GM19240 (cell line): ENCODE measurements at regions not wholly inside any gene's neighbourhood (a gene's known extent, or its start where the extent isn't known, plus 50 kb on each side); places are given as distances from the start of the nearest gene placed in this dataset.
"Not testable (repeated sequence)": the region's sequence is repeated elsewhere in the genome, so short reads cannot be mapped to it uniquely, and the experiment has no call there.

Experiments
- DNase-seq: peaks from one replicate; pipeline ENCODE4 v3.0.0; 2011; ENCODE audit warnings: low spot score; ENCODE audit not compliant: insufficient read length

DNA sequence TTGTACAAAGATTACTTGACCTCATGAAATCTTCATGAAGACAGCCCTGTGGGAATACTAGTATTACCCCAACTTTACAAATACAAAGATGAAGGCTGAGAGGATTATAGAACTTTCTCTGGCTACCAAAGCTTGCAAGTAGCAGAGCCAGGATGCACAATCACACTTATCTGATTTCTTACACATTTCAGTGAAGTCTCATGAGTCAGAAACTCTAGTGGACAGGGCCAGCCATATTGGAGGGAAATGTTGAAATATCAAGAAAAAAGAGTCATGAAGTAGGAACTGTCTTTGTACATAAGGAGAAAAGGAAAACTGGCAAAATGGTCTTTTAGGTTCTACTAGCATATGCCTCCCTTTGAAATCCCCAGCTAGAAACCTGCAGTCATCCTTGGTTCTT lies 369.6 kb upstream of the WWC1 start:
- no peak for DNase-seq

DNA sequence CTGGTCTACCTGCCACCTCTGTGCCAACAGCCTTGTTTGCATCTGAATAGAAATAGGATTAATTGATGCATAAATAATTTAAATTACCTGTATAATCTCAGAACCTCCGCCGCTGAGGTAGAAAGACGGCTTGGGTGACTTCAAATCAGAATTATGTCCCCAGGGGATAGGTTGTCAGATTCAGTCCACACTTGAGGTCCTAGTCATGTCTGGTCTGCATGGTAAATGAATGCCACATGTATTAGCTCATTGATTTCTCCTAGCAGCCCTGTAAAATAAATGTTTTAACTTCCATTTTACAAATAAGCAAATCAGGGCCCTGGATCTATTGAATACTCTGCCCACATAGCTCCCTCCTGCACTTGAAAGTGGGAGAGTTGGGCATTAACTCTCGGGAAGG lies 368.0 kb upstream of the WWC1 start:
- DNase-seq = no peak

DNA sequence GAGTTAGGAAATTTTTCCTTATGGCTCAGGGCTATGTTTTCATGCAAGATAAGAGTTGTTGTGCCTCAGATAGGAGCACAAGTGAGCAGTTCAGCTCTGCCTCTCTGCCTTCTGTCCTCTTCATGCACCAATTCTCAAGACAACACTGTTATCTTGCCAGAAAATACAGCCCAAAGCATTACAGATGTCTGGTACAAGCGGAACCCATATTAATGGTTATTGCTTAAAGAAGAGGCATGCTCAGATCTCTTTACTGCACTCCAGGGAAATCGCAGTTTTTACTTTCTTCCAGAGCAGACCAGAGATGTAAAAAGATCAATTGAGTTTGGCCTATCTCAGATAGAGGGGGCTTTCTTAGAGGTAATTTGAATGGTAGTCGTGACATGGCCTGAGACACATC lies 361.6 kb upstream of the WWC1 start:
- DNase-seq = no peak

DNA sequence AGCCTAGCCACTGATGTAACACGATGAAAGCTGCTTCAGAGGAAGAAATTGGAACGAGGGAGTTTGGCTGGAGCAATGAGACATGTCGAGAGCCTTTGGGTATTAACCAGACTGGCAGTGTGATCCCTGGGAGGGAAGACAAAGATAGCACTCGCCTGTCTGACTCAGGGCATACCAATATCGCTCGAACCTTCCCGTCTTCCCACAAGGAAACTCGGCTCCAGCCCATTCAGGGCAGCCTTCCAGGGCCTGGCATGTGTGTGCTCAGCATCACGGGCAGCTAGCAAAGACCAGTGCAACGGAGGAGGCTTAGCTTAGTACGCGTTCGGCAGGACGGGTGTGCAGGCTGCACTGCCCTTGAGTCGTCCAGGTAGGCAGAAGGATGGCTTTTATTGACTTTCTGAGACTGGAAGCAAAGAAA lies 356.9 kb upstream of the WWC1 start:
- DNase-seq = no peak

DNA sequence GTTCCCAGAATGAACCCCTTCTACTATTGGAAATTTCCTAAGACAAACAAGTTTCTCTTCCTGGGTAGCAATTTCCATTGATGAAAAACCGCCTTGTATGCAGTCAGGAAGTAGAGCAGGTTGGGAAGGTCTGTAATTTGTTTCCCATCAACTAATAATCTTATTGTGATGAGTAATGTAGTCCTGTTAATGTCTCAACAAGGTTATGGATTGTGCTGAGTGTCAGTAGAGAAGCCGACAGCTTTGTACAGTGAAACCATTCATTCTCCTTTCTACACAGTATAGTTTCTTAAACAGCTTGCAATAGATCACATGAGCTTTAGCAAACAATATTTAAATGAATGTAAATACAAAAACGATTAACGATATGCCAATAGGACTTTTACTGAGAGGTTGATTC lies 355.4 kb upstream of the WWC1 start:
- DNase-seq = no peak

DNA sequence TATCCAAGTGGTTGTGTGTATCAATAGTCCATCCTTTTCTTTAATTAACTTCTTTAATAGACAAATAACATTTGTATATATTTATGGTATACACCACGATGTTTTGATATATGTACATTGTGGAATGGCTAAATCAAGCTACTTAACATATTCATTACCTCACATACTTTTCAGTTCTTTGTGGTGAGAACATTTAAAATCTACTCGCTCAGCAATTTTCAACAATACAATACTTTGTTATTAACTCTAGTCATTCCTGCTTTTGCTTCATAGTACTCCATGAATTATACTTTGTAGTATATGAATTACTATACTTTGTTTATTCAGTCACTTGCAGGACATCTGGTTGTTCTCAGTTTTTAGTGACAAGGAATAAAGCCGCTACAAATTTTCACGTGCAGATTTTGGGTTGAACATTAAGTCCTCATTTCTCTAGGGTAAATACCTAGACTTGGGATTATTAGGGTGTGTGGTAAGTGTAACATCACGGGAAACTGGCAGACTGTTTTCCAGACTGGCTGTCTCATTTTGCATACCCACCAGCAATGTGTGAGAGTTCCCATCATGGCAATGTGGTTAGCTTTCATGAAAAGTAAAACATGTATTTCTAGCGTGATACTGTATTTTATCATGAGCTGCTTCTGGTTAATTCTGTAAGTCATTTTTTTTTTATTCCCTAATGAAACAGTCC lies 354.4 kb upstream of the WWC1 start:
- no peak for DNase-seq

DNA sequence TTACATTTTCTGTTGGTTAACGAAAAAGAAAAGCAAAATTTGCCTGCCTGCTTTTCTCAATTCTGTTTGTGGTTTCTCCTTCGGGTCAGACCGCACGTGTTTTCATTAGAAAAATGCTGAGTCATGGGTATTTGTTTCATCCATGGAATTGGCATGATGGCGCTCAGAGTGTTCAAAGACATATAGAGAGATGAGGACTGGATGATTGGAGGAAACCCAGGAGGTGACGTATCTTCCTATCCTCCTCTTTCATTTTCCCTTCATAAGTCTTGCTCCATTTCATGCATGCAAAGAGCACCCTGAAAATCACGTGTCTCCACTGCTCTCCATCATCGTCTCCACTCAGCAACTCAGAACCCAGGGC lies 353.8 kb upstream of the WWC1 start:
- DNase-seq = no peak

DNA sequence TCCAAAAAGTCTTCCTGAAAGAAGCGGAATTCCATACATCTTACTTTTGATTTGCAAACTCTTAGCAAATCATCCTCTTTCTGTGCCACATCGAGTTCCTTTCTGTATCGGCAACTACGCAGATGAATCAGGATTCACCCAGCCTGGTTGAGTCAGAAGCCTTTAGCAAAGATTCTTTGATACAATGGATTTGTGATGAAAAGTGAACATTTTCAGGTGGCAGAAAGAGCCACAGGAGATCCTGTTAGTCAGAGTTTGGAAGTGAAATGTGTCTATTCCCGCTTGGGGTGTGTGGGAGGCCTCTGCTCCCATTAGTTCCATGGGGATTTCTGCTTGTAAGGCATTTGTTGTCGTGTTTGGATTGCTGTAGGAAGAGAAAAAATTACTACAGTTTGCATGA lies 351.8 kb upstream of the WWC1 start:
- no peak for DNase-seq

DNA sequence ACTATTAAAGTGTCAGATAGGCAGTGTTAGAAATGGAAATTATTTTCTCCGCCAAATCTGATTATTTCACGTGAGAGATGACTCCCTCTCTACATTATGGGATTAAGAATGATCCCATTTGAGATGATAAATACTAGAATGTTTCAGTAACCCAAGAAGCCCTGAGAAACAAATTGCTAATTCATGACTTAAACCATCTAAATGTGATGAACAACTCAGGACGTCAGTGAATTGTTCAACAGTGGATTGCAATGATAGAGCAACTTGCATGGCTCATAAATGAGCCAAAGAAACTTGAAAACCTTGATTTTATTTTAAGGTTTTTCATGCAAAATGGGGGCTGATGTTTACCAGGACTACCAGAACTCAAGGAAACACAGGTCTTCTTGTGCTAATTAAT lies 350.5 kb upstream of the WWC1 start:
- no peak for DNase-seq

DNA sequence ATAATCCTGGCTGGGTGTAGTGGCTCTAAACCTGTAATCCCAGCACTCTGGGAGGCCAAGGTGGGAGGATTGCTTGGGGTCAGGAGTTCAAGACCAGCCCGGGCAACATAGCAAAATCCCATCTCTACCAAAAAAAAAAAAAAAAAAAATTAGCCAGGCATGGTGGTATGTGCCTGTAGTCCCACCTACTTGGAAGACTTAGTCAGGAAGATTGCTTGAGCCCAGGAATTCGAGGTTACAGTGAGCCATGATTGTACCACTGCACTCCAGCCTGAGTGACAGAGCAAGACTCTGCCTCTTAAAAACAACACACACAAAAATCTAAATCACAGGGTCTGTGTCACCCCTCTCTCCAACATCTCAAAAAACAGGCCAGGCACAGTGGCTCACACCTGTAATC lies 349.9 kb upstream of the WWC1 start:
- not testable (repeated sequence) for DNase-seq

DNA sequence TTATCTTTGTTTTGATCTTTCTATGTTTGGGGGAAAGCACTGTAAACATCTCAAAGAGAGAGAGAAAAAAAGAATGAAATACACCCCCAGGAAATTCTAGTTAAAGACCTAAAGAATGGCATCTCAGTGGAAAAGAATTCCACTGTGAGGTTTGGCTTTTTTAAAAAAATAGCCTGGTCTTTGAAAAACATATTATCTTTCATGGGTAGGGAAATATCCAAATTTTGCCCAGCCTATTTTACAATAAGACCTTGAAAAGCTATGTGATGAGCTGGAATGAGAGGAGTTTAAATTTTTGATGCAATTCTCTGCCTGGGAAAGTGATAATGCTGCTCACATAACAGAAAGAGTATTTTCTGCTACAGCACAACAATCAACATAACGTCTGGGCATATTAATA lies 348.1 kb upstream of the WWC1 start:
- DNase-seq = no peak

DNA sequence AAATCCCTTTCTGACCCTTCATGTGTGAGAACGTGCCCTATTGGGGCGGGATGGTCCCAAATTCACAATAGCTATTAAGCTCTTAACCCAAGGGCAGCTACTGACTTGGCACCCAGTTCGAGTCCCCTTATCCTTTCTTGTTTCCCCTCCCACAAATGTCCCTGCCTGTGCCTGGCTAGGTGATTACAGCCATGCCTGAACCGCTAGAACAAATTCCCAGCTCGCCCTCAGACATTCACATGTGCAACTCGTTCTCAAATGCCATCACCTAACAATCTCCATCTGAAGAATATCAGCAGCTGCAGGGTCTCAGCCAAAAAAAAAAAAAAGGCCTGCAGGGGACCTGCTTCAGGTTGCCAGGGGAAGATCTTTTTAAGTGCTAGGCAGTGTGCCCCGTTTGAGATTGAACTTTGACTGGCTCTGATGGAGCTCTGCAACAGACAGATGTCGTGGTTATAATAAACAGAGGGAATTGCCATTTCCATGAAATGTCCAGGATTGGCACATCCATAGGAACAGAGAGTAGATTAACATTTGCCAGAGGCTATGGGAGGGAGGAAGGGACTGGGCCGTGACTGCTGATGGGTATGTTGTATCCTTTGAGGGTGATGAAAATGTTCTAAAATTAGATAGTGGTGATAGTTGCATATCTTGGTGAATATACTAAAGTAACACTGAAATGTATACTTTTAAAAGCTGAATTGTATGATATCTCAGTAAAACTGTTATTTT lies 347.2 kb upstream of the WWC1 start:
- DNase-seq = no peak

DNA sequence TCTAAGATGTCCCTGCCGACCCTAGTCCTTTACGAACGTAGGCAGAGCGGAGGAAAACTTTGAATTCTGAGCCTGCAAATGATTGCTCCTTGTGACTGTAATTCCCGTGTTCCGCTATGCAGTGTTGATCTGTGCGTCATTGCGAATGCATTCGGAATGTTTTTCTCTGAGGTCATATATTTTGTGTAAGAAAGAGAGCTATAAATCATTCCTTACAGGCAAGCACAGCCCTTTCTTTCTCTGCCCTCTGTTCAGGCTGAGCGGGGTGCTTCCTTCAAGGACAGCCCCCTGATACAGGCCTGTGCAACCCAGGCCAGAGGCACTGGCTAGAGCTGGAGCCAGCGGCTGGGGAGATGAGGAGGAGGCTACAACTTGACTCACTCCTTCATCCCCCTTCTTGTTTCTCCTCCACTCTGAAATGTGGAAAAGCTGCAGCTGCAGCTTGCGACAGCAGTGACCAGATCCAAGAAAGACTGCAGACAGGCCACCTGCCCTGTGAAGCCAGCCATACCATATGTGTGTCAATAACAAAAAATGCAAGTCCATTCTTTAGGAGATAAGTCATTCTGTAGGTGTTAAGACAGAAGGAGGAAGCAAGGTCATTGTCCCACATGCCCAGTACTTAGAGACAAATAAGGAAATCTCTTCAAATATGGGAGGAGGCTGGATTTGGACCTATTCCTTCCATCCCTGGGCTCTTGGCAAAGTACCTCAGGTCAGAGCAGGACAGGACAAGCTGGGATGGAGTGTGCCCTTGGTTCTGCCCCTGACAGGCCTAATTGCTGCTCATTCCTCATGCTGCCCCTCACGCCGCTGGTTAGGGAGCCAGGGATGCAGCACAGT lies 345.7 kb upstream of the WWC1 start:
- DNase-seq = no peak

DNA sequence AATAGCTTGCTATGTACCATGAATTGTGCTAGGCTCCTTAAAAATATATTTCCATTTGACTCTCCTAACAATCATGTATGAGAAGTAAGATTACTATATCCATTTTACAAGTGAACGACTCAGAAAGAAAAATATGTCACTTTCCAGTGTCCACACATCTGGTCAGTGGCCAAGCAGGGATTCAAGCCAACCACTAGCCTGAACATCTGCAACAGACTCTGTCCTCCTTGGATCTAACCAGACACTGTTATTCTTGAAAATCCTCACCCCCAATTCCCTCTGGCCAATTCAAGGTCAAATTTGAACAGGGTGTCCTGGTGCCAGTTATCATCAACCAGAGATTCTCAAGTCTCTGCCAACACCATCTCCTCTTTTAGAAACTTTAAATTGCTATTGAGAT lies 344.1 kb upstream of the WWC1 start:
- no peak for DNase-seq

DNA sequence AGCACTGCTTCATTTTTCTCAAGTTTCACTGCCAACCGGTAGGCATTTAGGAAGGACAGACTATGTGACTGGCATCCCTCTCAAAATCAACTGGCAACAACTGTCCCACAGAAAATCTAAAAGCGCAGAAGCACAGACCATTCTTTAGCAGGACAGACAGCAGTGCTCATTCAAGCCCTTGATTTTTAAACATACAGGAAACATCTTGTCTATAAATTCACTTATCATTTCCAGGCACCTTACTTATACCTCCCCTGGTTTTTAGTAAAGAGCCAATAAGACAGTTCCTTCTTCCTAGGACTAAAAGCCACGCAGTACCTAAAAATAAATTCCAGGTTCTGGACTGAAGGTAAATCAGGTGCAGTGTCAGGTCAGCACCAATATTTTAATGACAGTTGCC lies 343.2 kb upstream of the WWC1 start:
- DNase-seq = no peak

DNA sequence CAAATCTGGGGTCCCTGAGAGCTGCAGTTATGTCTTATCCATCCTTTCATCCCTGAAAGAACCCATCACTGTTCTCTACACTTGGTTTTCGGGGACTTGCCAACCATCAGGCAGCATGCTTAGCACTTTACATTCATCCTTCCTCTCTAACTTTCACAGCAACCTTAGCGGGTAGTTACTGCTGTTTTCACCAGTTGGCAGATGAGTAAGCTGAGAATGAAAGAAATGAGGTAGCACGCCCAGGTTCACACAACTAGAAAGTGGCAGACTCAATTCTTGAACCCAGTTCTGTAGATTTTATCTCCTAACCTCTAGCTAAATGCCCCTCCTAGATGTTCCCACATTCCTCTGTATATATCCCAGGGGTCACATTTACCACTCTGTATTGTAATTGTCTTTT lies 342.0 kb upstream of the WWC1 start:
- DNase-seq = no peak

DNA sequence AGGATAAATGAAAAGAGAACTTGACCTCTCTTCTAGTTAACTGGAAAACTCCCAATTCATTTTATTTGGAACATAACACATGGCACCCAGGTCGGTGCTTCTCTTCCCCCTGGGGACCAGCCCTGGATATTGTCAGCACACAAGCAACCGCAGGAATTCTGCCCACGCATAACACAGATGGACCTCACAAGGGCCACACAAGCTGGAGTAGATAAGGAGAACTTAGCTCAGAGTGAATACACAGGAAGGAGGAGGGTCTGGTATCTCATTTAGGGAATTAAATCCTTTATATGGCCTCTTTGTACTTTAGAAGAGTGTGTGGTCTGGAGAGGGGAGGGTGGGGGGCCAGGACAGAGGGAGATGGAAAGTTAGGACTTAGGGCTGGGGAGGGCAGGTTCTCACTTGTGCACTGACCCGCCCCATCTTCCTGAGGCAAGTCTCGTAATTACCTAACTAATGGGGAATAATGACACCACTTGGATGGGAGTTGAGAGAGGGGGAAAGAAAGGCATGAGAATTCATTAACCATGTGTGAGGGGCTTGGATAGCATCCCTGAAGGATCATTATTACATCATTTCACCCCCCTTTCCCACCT lies 341.2 kb upstream of the WWC1 start:
- no peak for DNase-seq

DNA sequence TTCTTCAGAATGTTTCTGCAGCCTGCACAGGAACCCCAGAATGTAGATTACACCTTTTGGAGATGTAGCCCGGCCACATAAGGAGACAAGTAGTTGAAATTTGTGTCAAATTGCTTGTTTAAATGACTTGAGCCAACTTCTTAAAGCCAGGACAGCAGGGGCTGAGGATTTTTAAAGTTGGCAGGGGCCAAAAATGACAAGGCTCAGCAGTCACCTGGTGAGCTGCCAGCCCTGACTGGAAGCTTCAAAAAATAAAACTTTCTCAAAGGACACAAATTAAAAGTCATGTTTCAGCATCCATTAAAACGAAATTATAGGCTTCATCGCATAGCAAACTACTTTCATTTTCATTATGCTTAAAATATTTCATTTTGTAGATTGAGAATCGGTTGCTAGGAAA lies 340.3 kb upstream of the WWC1 start:
- no peak for DNase-seq

DNA sequence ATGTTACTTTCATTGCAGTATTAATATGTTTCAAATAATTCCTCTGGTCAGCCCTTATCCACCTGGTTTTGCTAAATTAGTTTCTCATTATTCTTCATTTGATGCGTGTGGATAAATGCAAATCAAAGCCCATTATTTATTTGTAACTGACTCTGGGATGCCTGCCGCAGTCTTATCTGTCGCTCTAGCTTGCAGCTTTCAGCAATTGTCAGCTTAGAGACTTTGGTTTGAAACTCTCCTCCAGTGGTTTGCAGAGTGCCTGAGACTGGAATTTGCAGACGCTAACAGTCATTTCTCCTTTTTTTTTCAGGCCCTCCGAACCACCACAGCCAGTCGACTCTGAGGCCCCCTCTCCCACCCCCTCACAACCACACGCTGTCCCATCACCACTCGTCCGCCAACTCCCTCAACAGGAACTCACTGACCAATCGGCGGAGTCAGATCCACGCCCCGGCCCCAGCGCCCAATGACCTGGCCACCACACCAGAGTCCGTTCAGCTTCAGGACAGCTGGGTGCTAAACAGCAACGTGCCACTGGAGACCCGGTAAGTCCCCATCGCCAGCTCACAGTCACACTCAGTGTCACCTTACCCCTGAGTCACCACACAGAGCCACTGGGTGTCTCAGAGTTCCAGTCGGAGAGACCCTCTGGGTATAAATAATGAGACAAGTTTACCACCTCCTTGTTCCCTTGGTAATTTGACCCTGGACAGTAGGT lies 339.0 kb upstream of the WWC1 start:
- no peak for DNase-seq

DNA sequence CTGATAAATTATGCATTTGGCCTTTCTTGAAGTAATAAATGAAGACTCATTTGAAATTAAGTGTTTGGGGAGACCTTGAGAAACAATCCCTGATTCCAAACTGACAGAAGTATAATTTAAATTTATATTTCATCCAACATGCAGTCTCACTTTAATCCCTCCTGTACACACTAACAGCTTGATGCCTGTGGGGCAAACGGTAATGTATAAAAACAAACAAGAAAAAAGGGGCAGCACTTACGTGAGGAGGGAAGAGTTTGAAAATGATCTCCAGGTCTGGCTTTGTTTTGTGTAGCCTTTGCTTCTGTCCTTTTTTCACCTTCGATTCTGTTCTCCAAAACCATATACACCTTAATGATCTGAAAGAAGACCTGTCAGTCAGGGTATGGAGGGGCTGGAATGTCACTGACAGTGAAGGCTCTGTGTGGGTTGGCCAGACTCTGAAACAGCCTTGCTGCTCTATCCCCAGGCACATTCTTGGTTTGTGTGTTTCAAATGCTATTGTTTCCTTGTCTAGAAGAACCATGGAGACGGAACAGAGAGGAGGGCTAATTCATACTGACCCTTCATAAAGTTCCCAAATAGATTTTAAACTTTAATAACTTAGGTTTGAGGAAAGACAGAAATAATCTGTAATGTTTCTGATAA lies 338.2 kb upstream of the WWC1 start:
- no peak for DNase-seq

DNA sequence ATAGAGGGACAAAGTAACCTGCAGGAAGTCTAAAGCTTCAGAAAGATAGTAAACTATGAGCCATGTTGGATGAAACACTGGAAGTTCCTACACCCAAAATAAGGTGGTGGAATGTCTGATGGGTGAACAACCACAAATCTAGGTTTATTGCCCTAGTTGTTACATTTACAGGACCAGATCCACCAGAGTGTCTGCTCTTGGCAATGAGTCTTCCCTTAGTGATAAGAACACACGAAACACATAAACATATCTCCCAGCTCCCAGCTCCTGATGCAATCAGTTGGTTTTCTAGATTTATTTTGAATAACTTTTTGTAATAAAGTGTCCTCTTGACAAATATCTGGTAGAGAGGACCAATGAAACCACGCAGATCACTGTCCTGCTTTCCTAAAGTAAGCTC lies 329.7 kb upstream of the WWC1 start:
- DNase-seq = no peak
